GM12864 (cell line): ENCODE measurements at regions not wholly inside any gene's neighbourhood (a gene's known extent, or its start where the extent isn't known, plus 50 kb on each side); places are given as distances from the start of the nearest gene placed in this dataset.

Experiments used
- DNase-seq: peaks from one replicate; pipeline ENCODE4 v3.0.0-alpha.2; 2011; ENCODE audit warnings: low read depth
- H3K4me3 ChIP-seq: 2 replicates; pipeline ENCODE4 v1.5.1; 2011; ENCODE audit warnings: mild to moderate bottlenecking, low read depth, low read length, control low read depth
- TF ChIP-seq, protein P1 (sequence below): IDR thresholded peaks from 2 replicates; pipeline ENCODE4 v1.5.1; 2011; ENCODE audit warnings: low read depth, mild to moderate bottlenecking, moderate library complexity, low read length, control low read depth, inconsistent platforms; ENCODE audit errors: missing control alignments

DNA sequence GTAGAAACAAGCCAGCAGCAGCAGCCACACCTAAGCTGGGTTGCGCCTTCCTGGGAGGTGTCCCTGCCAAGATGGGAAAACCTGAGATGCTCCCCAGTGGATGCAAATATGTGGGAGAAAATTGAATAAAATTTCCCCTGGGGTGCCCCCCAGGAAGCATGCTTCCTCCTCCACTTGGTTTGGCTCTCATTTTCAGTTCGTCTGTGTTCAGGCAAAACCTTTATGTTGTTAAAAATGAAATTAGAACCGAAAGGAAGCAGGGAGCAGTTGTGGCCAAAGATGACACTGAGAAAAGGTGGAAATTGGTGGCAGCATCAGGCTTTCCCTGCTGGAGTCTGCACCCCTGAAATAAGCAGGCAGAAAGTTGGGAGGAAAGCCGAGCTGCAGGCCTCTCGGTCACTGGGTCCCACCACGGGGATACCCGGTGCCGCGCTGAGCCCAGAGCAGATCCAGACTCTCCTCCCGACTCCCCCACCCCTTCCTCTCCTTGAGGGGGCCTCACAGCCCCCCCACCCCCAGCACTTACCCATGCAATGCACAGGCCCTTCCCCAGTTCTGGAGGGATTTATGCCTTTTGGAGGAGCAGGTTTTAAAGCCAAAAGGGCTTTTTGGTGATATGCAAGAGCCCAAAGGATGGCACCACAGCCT is 267.7 kb upstream of the SPRED2 start:
- no peak for DNase-seq
- no peak overlapping the region for H3K4me3 ChIP-seq
- TF ChIP-seq, protein P1, sequence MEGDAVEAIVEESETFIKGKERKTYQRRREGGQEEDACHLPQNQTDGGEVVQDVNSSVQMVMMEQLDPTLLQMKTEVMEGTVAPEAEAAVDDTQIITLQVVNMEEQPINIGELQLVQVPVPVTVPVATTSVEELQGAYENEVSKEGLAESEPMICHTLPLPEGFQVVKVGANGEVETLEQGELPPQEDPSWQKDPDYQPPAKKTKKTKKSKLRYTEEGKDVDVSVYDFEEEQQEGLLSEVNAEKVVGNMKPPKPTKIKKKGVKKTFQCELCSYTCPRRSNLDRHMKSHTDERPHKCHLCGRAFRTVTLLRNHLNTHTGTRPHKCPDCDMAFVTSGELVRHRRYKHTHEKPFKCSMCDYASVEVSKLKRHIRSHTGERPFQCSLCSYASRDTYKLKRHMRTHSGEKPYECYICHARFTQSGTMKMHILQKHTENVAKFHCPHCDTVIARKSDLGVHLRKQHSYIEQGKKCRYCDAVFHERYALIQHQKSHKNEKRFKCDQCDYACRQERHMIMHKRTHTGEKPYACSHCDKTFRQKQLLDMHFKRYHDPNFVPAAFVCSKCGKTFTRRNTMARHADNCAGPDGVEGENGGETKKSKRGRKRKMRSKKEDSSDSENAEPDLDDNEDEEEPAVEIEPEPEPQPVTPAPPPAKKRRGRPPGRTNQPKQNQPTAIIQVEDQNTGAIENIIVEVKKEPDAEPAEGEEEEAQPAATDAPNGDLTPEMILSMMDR = no peak

DNA sequence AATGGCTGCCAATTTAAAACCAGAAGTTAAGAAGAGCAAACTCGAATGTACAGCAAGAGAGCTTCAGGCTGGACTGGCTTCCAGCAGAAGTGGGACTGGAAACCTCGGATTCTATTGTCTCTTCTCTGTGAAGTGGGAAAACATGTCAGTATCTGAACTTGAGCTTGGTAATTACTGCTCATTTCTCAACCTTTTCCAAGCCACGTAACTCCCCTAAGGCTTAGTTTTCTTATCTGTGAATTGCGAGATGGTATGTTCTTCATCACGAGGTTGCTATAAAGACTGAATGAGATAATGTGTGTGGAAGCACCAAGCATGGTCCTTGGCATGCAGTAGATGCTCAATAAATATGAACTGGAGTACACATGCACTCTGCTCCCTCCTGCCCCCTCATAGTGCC is 259.4 kb upstream of the SPRED2 start:
- no peak for DNase-seq
- no peak overlapping the region for H3K4me3 ChIP-seq
- TF ChIP-seq, protein P1 = no peak

DNA sequence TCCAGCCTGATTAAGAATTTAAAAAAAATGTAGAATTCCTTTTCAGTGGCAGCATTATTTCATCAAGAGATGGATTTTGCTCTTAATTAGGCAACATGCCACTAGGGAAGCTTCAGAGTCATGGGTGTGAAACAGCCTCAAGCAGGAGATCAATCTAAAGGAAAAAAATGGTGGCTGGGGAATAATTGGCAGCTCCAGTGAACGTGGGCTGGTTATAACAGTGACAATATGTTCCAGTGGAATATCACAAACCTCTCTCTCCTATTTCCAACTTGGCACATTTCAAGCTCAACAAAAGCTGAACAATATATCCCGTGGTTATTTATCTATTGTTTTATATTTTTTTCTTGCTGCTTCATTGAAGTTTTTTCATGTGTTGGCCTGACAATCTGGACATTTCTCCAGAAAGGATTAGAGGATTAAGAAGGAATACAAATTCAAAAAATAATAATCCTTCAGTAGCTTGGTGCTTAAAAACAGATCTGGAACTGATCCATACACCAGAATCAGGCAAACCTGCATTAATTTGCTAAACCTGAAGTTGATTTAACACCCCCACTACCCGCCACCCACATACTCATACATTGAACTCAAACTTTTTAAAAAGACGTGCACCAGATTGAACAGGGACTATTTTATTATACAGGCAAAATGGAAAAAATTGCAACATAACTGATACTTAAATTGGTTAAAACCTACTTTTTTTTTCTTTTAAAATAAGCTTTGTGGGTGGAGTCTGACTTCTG is 255.9 kb upstream of the SPRED2 start:
- DNase-seq = no peak
- TF ChIP-seq, protein P1 = no peak
- H3K4me3 ChIP-seq = no peak overlapping the region

DNA sequence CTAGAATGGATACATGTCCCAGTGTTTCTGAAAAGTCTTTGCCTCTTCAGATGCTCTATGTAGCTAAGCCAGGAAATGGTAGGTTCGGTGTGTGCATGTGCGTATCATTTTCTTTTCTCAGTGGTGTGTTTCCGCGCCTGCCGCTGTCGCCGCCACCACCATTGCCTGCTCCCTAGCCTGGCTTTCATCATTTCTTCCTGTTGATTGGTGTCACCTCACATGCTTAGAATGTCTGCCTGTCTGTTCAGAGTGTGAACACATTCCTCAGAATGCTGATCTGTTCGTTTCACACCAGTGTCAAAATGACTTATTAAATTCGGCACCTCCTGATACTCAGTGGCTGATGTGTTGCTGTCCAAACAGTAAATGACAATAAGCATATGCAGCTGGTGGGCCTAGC is 255.2 kb upstream of the SPRED2 start:
- H3K4me3 ChIP-seq = no peak overlapping the region
- no peak for DNase-seq
- TF ChIP-seq, protein P1 = no peak

DNA sequence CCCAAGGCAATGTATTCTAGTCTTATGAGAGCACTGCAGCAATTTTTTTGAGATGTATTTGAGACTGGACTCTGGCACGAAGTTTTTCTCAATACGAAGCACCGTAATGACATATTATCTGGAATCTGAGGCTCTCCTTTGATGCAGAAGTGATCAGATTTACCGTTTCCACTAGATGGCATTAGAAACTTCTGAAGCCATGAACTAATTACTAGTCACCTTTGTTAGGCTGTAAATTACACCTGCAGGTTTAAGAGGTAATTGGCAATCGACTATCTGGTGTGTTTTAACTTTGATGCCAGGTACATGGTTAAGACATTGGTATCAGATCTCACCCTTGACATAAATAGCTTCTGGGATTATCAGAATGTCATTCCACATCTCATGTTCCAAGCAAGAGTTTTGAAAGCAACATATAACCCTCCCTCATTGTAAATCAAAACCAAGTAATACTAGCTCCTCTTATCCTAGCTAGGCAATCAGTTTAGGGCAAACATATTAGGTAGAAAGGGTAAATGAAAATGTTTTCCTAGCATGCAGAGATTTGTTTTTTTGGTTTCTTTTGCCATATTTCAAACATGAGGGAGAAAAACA is 254.6 kb upstream of the SPRED2 start:
- TF ChIP-seq, protein P1 = no peak
- no peak for DNase-seq
- H3K4me3 ChIP-seq = no peak overlapping the region

DNA sequence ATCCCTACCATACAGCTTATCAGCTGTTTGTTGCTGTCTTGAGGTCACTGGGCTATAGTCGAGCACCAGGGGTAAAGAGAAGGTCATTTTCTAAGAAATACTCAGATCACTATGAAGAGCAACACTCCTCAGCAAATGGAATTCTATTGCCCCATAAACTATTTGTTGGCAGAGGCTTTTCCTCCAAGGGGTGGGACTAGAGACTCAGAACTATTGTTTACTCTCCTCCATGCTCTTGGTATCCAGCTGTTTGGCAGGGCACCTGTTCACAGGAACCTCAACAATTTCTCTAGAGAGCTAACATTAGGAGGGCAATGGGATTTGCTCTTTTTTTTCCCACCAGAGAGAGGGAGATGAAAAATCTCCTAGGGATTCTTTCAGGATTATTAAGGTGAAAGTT is 249.1 kb upstream of the SPRED2 start:
- H3K4me3 ChIP-seq = no peak overlapping the region
- TF ChIP-seq, protein P1 = no peak
- no peak for DNase-seq
